ENCODE measurements at regions not wholly inside any gene's neighbourhood (a gene's known extent, or its start where the extent isn't known, plus 50 kb on each side); places are given as distances from the start of the nearest gene placed in this dataset.

DNA sequence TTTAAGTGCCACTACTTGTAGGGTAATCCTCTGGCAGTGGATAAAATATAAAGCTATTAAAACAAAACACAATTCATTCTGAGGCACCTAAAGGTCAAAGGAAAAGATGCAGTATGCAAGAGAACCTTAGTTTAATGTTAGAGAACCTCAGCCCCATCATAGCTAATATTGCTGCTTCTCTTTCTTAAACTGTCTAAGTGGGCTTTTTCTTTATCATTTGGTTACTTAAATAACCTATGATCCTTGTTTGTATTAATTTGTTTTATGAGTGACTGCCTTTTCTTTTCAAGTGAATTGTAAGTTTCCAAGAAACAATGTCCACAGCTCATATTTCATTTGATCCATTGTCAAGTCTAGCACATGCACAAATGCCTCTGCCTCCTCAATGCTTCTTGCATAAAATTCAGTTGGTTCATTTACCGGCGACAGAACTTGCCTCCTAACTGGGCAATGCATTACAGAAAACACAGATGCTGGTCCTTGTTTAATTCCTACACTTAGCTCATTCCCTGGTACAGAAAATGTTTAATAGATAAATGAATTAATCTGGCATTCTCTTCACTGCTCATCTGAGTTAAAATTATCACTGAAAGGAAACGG is 1049.8 kb downstream of the OLFM4 start:
- TF ChIP-seq MYC (IDR thresholded peaks at IDR 0.05; ENCODE audit: low read depth, low read length), result no peak
- TF ChIP-seq, protein P1, sequence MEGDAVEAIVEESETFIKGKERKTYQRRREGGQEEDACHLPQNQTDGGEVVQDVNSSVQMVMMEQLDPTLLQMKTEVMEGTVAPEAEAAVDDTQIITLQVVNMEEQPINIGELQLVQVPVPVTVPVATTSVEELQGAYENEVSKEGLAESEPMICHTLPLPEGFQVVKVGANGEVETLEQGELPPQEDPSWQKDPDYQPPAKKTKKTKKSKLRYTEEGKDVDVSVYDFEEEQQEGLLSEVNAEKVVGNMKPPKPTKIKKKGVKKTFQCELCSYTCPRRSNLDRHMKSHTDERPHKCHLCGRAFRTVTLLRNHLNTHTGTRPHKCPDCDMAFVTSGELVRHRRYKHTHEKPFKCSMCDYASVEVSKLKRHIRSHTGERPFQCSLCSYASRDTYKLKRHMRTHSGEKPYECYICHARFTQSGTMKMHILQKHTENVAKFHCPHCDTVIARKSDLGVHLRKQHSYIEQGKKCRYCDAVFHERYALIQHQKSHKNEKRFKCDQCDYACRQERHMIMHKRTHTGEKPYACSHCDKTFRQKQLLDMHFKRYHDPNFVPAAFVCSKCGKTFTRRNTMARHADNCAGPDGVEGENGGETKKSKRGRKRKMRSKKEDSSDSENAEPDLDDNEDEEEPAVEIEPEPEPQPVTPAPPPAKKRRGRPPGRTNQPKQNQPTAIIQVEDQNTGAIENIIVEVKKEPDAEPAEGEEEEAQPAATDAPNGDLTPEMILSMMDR (IDR thresholded peaks at IDR 0.05; ENCODE audit: extremely low read depth in 1 of 2, insufficient read depth in 1 of 2, low read depth in 1 of 2, low read length in 2 of 2), result no peak
- TF ChIP-seq EZH2 (IDR thresholded peaks at IDR 0.05; ENCODE audit: borderline replicate concordance, low read depth, low read length, severe bottlenecking), result no peak
- TF ChIP-seq POLR2A (IDR thresholded peaks at IDR 0.05; ENCODE audit: low read depth, low read length), result no peak
